ENCODE measurements at regions not wholly inside any gene's neighbourhood (a gene's known extent, or its start where the extent isn't known, plus 50 kb on each side); places are given as distances from the start of the nearest gene placed in this dataset.

GRCh38 chr9:86757382-86757720 is 190.0 kb downstream of the GAS1 start:
- TF ChIP-seq CTCF (IDR thresholded peaks at IDR 0.05; ENCODE audit: borderline replicate concordance, control extremely low read depth, extremely low read depth, insufficient read depth, missing control alignments) = no peak
- in situ Hi-C loops (cut with MboI; ENCODE audit: low sequenced_read_pairs, unreplicated experiment) = no loop called here
- no peak for DNase-seq (ENCODE audit: low spot score)

GRCh38 chr9:86756576-86757381 is 190.5 kb downstream of the GAS1 start:
- no peak for DNase-seq (ENCODE audit: low spot score)
- TF ChIP-seq CTCF (IDR thresholded peaks at IDR 0.05; ENCODE audit: borderline replicate concordance, control extremely low read depth, extremely low read depth, insufficient read depth, missing control alignments) = no peak
- in situ Hi-C loops (cut with MboI; ENCODE audit: low sequenced_read_pairs, unreplicated experiment) = no loop called here

GRCh38 chr9:86755561-86755941 is 191.8 kb downstream of the GAS1 start:
- TF ChIP-seq CTCF (IDR thresholded peaks at IDR 0.05; ENCODE audit: borderline replicate concordance, control extremely low read depth, extremely low read depth, insufficient read depth, missing control alignments) = no peak
- in situ Hi-C loops (cut with MboI; ENCODE audit: low sequenced_read_pairs, unreplicated experiment) = no loop called here
- DNase-seq (ENCODE audit: low spot score) = no peak

- in situ Hi-C loops (cut with MboI; ENCODE audit: low sequenced_read_pairs, unreplicated experiment) = no loop called here
- no peak for TF ChIP-seq CTCF (IDR thresholded peaks at IDR 0.05; ENCODE audit: borderline replicate concordance, control extremely low read depth, extremely low read depth, insufficient read depth, missing control alignments)
Measured at GRCh38 chr9:86754581-86755560, 192.4 kb downstream of the GAS1 start.

GRCh38 chr9:86753836-86754235 is 193.5 kb downstream of the GAS1 start:
- in situ Hi-C loops (cut with MboI; ENCODE audit: low sequenced_read_pairs, unreplicated experiment) = no loop called here
- TF ChIP-seq CTCF (IDR thresholded peaks at IDR 0.05; ENCODE audit: borderline replicate concordance, control extremely low read depth, extremely low read depth, insufficient read depth, missing control alignments) = no peak
- DNase-seq (ENCODE audit: low spot score) = no peak

More at GRCh38 chr9:86754581-86755560, 192.4 kb downstream of the GAS1 start:
- DNase-seq (ENCODE audit: low spot score) = no peak

GRCh38 chr9:86752733-86753132 is 194.6 kb downstream of the GAS1 start:
- no peak for DNase-seq (ENCODE audit: low spot score)
- TF ChIP-seq CTCF (IDR thresholded peaks at IDR 0.05; ENCODE audit: borderline replicate concordance, control extremely low read depth, extremely low read depth, insufficient read depth, missing control alignments) = no peak
- in situ Hi-C loops (cut with MboI; ENCODE audit: low sequenced_read_pairs, unreplicated experiment) = no loop called here

Measured in GM13976 (cell line).